Ecto neural progenitor cell (in vitro differentiated cells): ENCODE measurements at regions not wholly inside any gene's neighbourhood (a gene's known extent, or its start where the extent isn't known, plus 50 kb on each side); places are given as distances from the start of the nearest gene placed in this dataset.
A peak's percentile ranks its signal among the peaks of the same experiment; 100 is the strongest.

Experiments used
- DNase-seq: peaks from one replicate; pipeline ENCODE4 v3.0.0-alpha.2; 2018; ENCODE audit warnings: low spot score

DNA sequence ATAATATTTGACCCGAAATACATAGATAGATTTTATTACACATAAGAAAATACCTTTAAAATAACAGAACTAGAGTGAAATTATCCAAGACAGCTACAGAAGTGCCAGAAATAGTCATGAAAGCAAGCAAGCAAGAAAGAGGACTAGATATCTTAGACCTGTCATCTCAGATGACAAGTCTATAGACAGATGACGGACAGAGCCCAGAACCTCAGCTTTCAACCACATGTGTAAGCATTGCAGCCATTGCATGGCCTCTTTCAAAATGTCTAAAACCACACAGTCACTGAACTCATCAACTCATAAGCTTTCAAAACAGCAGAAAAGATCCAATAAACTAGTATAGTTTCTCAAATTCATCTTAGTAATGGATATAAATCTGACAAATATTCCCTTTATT, 59.8 kb upstream of the FHIT start:
- DNase-seq = no peak

- DNase-seq = peak; percentile 67
Observed at GRCh38 chr3:61315871-61316270, 64.6 kb upstream of the FHIT start.

- no peak for DNase-seq
Observed at GRCh38 chr3:61323094-61323493, 71.8 kb upstream of the FHIT start.

DNA sequence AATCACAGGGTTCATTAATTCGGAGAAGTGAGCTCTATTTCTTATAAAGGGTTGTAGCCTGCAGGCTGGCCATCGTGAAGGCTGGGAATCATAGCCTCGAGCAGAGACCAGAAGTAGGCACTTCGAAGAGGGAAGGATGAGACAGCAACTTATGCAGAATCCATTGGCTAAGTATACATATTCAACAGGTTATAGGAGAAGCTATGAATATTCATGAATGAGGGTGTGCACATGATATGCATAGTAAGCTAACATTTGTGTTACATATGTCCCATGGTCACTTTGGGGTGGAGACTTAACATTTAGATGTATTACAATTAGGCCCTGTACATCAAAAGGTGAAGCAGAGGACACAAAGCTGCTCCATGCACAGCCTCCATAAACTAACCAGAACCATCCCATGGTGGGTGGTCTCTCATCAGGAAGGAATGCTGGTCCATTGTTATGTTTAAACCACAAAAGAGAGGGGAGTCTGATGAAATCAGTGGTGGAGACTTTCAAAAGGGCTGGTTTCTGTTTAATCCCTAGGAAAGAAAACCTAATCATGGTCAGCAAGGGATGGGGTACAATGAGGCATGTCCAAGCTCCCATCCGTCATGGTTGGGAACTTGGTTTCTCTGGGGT, 80.8 kb upstream of the FHIT start:
- DNase-seq = no peak

GRCh38 chr3:61333192-61333961, 82.1 kb upstream of the FHIT start:
- DNase-seq = no peak

DNA sequence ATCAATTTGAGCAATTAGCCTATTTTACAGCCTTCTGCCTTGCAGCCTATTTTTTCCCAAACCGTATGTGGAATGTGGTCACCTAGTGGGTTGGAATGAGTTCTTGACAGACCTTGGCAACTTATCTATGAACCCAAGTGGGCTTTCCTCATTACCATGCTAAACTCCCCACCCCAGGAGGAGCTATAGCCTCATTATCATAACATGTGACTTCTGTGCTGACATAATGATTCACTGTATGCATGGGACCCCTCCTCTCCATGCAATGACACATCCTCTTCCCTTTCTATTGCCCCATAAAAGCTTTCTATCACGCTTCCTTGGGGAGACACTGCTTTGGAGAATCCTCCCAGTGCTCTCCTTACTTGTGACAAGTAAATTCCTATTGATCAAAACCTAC, 83.5 kb upstream of the FHIT start:
- no peak for DNase-seq

DNA sequence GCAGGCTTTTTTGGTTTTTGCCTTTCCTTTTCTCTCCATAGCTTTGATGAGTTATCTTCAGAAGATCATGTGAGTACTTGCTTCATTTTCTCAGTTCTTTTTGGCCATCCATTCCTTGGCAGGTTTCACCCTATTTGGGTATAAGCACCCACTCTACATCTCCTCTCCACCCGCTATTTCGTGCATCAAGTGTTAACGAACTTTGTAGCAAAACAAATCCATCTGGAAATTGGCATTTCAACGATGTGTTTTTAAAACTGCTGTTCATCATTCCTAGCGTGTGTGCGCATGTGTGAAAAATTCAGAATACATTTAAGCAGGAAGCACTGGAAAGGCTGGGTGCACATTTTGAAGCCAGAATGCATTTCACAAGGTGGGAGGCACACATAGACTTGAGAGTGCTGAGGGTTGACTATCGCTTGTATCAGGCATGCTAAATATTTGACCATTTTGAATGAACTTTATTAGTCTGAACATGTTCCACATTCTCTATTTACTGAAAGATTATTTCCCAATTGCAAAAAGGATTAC, 89.7 kb upstream of the FHIT start:
- no peak for DNase-seq

- no peak for DNase-seq
Observed at GRCh38 chr3:61343543-61343942, 92.3 kb upstream of the FHIT start.

DNA sequence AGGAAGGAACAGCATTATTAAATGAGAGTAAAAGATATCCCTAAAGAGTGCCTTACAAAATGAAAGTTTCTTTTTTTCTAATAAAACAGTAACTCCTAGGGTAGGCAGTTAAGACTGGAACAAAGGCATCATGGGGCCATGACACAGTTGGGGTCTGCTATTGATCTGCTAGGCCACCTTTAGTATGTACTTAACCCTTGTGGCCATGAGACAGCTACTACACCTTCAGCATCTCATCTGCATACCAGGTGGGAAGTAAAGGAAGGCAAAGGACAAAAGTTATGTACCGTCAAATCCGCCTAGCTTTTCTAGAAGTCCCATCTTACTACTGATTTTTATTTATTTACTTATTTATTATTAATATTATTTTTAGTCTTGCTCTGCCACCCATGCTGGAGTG, 93.8 kb upstream of the FHIT start:
- no peak for DNase-seq

DNA sequence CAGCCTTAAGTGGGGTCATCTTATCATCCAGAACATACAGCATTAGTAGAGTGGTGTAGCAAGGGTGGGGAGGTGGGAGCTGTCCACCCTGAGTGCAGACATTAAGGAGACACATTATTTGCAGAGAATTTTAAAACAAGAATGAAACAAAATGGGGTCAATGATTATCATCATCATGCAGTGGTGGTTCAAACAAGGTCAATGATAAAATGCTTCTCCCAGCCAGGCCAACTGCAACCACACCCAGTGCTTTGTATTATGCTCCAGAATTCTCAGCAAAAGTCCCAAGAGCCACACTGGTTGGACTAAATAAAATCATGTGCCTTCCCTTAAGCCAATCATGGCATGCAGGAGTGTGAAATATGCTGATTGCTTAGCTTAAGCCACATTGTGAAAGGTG, 96.7 kb upstream of the FHIT start:
- DNase-seq = no peak

DNA sequence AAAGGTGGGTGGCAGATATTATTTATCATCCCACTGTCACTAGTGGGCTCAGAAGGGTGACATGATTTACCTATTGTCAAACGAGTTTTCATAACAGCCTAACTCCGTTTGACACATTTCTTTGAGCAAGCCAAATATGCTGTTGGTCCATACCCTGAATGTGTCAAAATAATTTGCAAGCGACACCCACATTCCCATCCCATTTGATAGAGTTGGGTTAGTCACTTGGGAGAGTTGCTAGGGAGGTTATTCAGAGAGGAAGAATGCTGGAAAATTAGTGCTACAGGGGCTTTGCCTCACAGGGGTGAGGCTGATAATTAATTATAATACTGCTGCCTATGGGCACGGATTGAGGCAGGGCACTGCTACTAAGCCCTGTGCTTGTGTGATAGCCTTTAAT, 98.5 kb upstream of the FHIT start:
- DNase-seq = no peak

DNA sequence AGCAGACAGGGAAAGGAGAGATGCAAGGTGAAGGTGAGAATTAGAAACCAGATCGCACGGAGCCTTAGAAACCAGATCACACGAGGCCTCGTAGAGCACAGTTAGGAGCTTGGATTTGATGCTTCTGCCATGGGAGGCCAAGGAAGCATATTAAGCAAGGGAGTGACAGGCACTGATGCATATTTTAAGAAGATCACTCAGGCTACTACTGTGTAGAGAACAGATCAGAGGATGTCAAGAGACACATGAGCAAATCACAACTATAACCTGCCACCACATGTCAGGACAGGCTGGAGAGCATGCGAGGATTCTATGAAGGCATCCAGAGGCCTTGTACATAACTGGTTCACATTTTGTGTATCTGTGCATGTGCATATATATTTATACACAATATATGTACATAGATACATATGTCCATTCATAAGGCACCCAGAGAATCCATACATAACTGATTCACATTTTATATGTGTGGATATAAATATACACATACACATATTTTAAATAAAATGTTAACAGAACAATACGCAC, 99.6 kb upstream of the FHIT start:
- DNase-seq = no peak

- DNase-seq = no peak
Observed at GRCh38 chr3:61352306-61352705, 101.1 kb upstream of the FHIT start.

DNA sequence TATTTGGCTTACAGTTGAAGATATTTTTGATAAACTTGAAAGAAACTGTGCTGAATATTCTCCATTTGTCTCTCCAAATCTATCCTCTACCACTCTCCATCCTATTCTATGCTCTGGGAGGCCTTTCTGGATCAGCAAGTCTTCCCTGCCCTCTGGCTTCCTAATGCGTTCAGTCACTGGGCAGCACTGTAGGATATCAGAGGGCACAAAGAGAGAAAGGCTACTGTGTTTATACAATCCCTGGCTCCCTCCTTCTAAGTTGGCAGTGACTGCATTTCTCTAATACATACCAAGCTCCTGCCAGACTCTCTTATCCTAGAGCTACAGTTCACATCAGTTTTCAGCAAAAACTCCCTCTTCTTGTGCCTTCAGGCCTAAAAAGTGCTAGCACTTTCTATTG, 102.1 kb upstream of the FHIT start:
- DNase-seq = no peak

GRCh38 chr3:61354604-61355003, 103.4 kb upstream of the FHIT start:
- no peak for DNase-seq

GRCh38 chr3:61356685-61357084, 105.4 kb upstream of the FHIT start:
- no peak for DNase-seq

GRCh38 chr3:61357902-61358301, 106.7 kb upstream of the FHIT start:
- no peak for DNase-seq

- no peak for DNase-seq
Observed at GRCh38 chr3:61358364-61358763, 107.1 kb upstream of the FHIT start.

- DNase-seq = no peak
Observed at GRCh38 chr3:61360297-61360965, 109.2 kb upstream of the FHIT start.

GRCh38 chr3:61369678-61370077, 118.4 kb upstream of the FHIT start:
- DNase-seq = no peak

DNA sequence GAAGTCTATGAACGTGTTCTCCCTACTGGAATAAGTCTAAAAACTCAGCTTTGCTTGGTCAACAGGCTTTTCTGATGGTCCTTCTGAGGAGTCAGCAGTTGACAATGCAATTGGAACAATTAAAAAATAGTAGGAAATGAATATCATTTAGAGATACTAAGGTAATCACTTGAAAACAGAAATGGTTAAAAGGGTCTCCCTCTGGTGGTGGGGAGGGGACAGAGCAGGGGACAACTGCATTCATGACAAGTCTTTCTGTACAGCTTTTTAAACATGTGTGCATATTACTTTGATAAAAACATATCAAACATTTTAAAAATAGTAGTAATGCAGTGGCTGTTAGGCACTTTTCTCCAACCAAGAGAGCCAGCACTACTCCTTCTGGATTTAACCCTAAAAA, 119.9 kb upstream of the FHIT start:
- DNase-seq = no peak

DNA sequence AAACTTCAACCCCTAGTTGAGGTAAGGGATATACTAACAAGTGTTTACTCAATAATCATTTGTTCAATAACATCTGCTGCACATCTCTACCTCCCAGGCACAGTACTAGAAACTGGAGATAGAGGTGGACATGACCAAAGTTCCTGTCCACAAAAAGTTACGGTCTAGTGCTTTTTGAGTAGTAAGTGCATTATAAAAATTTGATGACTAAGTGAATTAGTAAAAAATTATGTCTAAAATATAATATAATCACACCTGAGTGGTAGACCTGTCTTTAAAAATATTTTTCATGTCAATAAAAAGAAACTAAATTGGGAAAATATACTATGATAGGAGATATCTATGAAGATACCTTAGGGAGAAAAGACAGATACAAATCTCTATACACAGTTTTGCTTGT, 121.5 kb upstream of the FHIT start:
- no peak for DNase-seq

DNA sequence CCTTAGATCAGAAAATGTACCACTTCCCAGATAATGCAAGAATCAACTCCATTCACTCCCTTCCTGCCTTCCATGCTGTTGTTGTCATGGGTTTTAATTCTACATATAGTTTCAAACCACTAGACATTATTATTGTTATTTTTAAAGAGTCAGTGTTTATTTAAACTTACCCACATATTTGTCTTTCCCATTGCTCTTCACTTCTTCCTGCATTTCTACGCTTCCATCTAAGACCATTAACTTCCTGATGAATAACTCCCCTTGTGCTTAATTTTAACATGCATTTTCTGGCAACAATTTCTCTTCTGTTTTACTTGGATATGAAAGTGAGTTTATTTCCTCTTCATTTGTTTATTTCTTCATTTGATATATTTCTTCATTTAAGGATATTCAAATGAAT, 127.1 kb upstream of the FHIT start:
- DNase-seq = no peak
